Endothelial cell of umbilical vein (primary cell): ENCODE measurements at regions not wholly inside any gene's neighbourhood (a gene's known extent, or its start where the extent isn't known, plus 50 kb on each side); places are given as distances from the start of the nearest gene placed in this dataset.

ENCODE experiments used
- BruUV-seq: library from RNA; stranded (reverse); fragments of 400-500 nt; replicated peaks from 2 replicates; lab custom pipeline; 2021; lab: Mats Ljungman, UMichigan
- CTCF ChIA-PET: fragments of 300-600, 350-600 bp; sonication (Branson Sonifier 250); formaldehyde crosslinking; loops from one replicate; lab custom pipeline; 2021; ENCODE audit warnings: antibody characterized with exemption, inconsistent platforms; lab: Charles Lee
- POLR2A ChIA-PET: fragments of 300-600, 350-600 bp; sonication (Branson Sonifier 250); formaldehyde crosslinking; loops from one replicate; lab custom pipeline; 2021; ENCODE audit warnings: antibody characterized with exemption, inconsistent platforms; lab: Charles Lee
- DNase-seq: peaks from one replicate; pipeline ENCODE4 v3.0.0-alpha.2; 2011; ENCODE audit warnings: low read depth, low spot score
- FAIRE-seq: peaks from 2 replicates; lab custom pipeline; 2011; peaks lifted over from hg19 to GRCh38; lab: Jason Lieb, UNC
- H2AFZ ChIP-seq: 2 replicates; pipeline ENCODE4 v1.6.0; 2012; ENCODE audit warnings: low read depth, low read length, control low read depth, inconsistent platforms
- H3K27ac ChIP-seq: 2 replicates; pipeline ENCODE4 v1.5.1; 2011; ENCODE audit warnings: low read depth, mild to moderate bottlenecking, control low read depth, low read length, moderate library complexity; ENCODE audit not compliant: insufficient read depth
- H3K27me3 ChIP-seq, 2 experiments: 2 replicates each; pipeline versions ENCODE4 v1.6.0 to v1.6.1; 2011; ENCODE audit warnings: low read length in 2 of 2, mixed read lengths in 1 of 2; ENCODE audit not compliant: control insufficient read depth in 2 of 2, insufficient read depth in 2 of 2
- H3K36me3 ChIP-seq, 2 experiments: 2 replicates in 1 of 2; 3 replicates in 1 of 2; pipeline ENCODE4 v1.5.1; 2011; ENCODE audit warnings: low read length in 2 of 2, mild to moderate bottlenecking in 1 of 2, moderate library complexity in 1 of 2; ENCODE audit not compliant: control insufficient read depth in 2 of 2, insufficient read depth in 2 of 2; ENCODE audit errors: extremely low read depth in 1 of 2
- H3K4me1 ChIP-seq: 3 replicates; pipeline ENCODE4 v1.5.1; 2011; ENCODE audit warnings: mild to moderate bottlenecking, low read length; ENCODE audit not compliant: control insufficient read depth, insufficient read depth; ENCODE audit errors: extremely low read depth
- H3K4me2 ChIP-seq: 2 replicates; pipeline ENCODE4 v1.6.1; 2011; ENCODE audit warnings: low read length, control low read depth, mixed read lengths; ENCODE audit not compliant: insufficient read depth
- H3K4me3 ChIP-seq, 3 experiments: fragments of 200-600 bp in 1 of 3; sonication (generic), shearing (Covaris generic) in 1 of 3; replicated peaks in 1 of 3; 2 replicates each; pipeline ENCODE4 v1.5.1; 2011 to 2016; ENCODE audit warnings: control low read depth in 3 of 3, low read length in 3 of 3, mild to moderate bottlenecking in 2 of 3, inconsistent platforms in 1 of 3, low read depth in 1 of 3, moderate library complexity in 1 of 3; ENCODE audit not compliant: insufficient read depth in 1 of 3
- H3K79me2 ChIP-seq: 2 replicates; pipeline ENCODE4 v1.6.0; 2012; ENCODE audit warnings: low read length, inconsistent platforms; ENCODE audit not compliant: control insufficient read depth, insufficient read depth
- H3K9ac ChIP-seq: replicated peaks from 2 replicates; pipeline ENCODE3; 2011; ENCODE audit warnings: low read length, control low read depth; ENCODE audit not compliant: insufficient read depth; ENCODE audit errors: extremely low read depth
- H3K9me1 ChIP-seq: replicated peaks from 3 replicates; pipeline ENCODE4 v1.6.0; 2011; ENCODE audit warnings: mild to moderate bottlenecking, low read length; ENCODE audit not compliant: control insufficient read depth, insufficient read depth; ENCODE audit errors: extremely low read depth
- H3K9me3 ChIP-seq: replicated peaks from 2 replicates; pipeline ENCODE4 v1.5.1; 2012; ENCODE audit warnings: low read length, inconsistent platforms; ENCODE audit not compliant: control insufficient read depth, insufficient read depth
- H4K20me1 ChIP-seq: replicated peaks from 2 replicates; pipeline ENCODE3; 2011; ENCODE audit warnings: mild to moderate bottlenecking, low read length; ENCODE audit not compliant: control insufficient read depth, insufficient read depth; ENCODE audit errors: extremely low read depth
- EZH2 ChIP-seq: IDR thresholded peaks from 2 replicates; pipeline ENCODE4 v1.6.1; 2012; ENCODE audit warnings: borderline replicate concordance, low read depth, mild to moderate bottlenecking, moderate library complexity, low read length, inconsistent platforms; ENCODE audit not compliant: severe bottlenecking
- FOS ChIP-seq: IDR thresholded peaks from 2 replicates; pipeline ENCODE4 v1.6.1; 2011; ENCODE audit warnings: mild to moderate bottlenecking, low read length, moderate library complexity, borderline replicate concordance; ENCODE audit not compliant: insufficient read depth
- GATA2 ChIP-seq: IDR thresholded peaks from 2 replicates; pipeline ENCODE4 v1.7.0; 2011; ENCODE audit warnings: low read depth, mild to moderate bottlenecking, moderate library complexity, mixed read lengths, low read length; ENCODE audit not compliant: insufficient read length, insufficient read depth
- JUN ChIP-seq: IDR thresholded peaks from 2 replicates; pipeline ENCODE4 v1.6.1; 2011; ENCODE audit warnings: borderline replicate concordance, low read depth; ENCODE audit not compliant: insufficient read length, insufficient read depth
- MYC ChIP-seq: IDR thresholded peaks from one replicate; pipeline ENCODE4 v1.6.1; 2011; ENCODE audit warnings: mild to moderate bottlenecking, low read depth, low read length
- POLR2A ChIP-seq: IDR thresholded peaks from 2 replicates; pipeline ENCODE4 v1.6.1; 2012; ENCODE audit warnings: low read depth, mild to moderate bottlenecking, control low read depth, low read length
- POLR2AphosphoS5 ChIP-seq: IDR thresholded peaks from 2 replicates; pipeline ENCODE4 v1.6.1; 2012; ENCODE audit warnings: low read depth, mild to moderate bottlenecking, control low read depth, low read length, moderate library complexity; ENCODE audit not compliant: insufficient read depth
- dilution Hi-C: fragments of 300-500 bp; cut with MboI; formaldehyde crosslinking; loops from one replicate; pipeline ENCODE4 v1.15.0; 2019; ENCODE audit warnings: low sequenced_read_pairs; ENCODE audit not compliant: extremely low pct_ligation_motif_present
- intact Hi-C: fragments of 100-400 bp; cut with micrococcal nuclease; formaldehyde crosslinking; loops from one replicate; pipeline ENCODE4 v1.10.0; 2022
- TF ChIP-seq, protein P1 (sequence below), 2 donors: IDR thresholded peaks; 1 replicate in 1 of 2; 2 replicates in 1 of 2; pipeline ENCODE4 v1.5.1; 2011; ENCODE audit warnings: low read length in 2 of 2, mild to moderate bottlenecking in 2 of 2, moderate library complexity in 2 of 2, control low read depth in 1 of 2, inconsistent platforms in 1 of 2, low read depth in 1 of 2; ENCODE audit not compliant: insufficient read depth in 1 of 2; ENCODE audit errors: extremely low read depth in 1 of 2
- TF ChIP-seq, protein P2 (sequence below): IDR thresholded peaks from 2 replicates; pipeline ENCODE4 v1.6.1; 2011; ENCODE audit not compliant: insufficient read depth, insufficient read length

DNA sequence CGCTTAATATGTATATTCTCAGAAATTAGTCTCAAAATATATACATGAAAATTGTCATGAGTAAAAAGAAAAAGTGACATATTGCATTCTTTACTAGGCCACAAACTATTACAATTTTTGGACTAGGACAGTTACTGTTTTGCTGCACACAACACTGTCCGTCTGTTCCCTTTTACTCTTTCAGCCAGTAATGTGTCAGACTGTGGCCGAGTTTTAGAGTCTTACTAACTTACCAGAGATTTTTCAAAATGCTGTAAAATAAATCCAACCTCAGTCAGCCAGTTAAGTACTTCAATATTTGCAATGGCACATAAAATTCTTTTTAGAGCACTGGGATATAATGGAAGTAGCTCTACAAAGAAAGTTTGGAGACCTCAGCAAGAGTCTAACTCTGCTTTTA is 380.3 kb upstream of the IL12A start:
- TF ChIP-seq, protein P1, sequence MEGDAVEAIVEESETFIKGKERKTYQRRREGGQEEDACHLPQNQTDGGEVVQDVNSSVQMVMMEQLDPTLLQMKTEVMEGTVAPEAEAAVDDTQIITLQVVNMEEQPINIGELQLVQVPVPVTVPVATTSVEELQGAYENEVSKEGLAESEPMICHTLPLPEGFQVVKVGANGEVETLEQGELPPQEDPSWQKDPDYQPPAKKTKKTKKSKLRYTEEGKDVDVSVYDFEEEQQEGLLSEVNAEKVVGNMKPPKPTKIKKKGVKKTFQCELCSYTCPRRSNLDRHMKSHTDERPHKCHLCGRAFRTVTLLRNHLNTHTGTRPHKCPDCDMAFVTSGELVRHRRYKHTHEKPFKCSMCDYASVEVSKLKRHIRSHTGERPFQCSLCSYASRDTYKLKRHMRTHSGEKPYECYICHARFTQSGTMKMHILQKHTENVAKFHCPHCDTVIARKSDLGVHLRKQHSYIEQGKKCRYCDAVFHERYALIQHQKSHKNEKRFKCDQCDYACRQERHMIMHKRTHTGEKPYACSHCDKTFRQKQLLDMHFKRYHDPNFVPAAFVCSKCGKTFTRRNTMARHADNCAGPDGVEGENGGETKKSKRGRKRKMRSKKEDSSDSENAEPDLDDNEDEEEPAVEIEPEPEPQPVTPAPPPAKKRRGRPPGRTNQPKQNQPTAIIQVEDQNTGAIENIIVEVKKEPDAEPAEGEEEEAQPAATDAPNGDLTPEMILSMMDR (IDR thresholded peaks at IDR 0.05; ENCODE audit: extremely low read depth in 1 of 2, insufficient read depth in 1 of 2, low read depth in 1 of 2, low read length in 2 of 2): no peak
- no peak for TF ChIP-seq EZH2
- TF ChIP-seq JUN: no peak
- TF ChIP-seq MYC: no peak
- no peak for TF ChIP-seq POLR2AphosphoS5
- no peak for TF ChIP-seq GATA2
- no peak for TF ChIP-seq POLR2A
- TF ChIP-seq FOS: no peak
- TF ChIP-seq, protein P2, sequence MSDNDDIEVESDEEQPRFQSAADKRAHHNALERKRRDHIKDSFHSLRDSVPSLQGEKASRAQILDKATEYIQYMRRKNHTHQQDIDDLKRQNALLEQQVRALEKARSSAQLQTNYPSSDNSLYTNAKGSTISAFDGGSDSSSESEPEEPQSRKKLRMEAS: no peak
- ChIA-PET POLR2A (no interaction called here), CTCF (interaction anchor here (1.3 kb wide), 1 partner anchor 197 kb away, joined by 4 read pairs; no protein-coding TSS in a partner anchor)
- Histone ChIP-seq H3K4me3 (no peak overlapping the region), H3K27me3 (peaks cover 15 to 23% of the 10 kb centered on the region in 2 experiments), H3K36me3 (no peaks in the 10 kb centered on the region), H2AFZ (no peak overlapping the region), H3K9me3 (no peaks in the 10 kb centered on the region), H4K20me1 (no peaks in the 10 kb centered on the region), H3K27ac (no peak overlapping the region), H3K9me1 (no peaks in the 10 kb centered on the region), H3K9ac (no peak overlapping the region), H3K4me2 (no peak overlapping the region), H3K79me2 (no peaks in the 10 kb centered on the region), H3K4me1 (no peaks in the 10 kb centered on the region)
- FAIRE-seq (no peak), DNase-seq (no peak)
- BruUV-seq: no TSS peak
- dilution Hi-C loops: no loop called here
- intact Hi-C loops: no loop called here
